Stomach (tissue), 8 donors: ENCODE measurements at regions not wholly inside any gene's neighbourhood (a gene's known extent, or its start where the extent isn't known, plus 50 kb on each side); places are given as distances from the start of the nearest gene placed in this dataset.

Source experiments
- DNase-seq, 2 donors: peaks; one replicate each; pipeline versions ENCODE4 v3.0.0 to v3.0.0-alpha.2; 2013 to 2019
- H3K27ac ChIP-seq, 5 donors: fragments of 200-600 bp in 4 of 5; sonication (generic) in 4 of 5; one replicate each; pipeline ENCODE4 v1.5.1; 2013 to 2019; ENCODE audit warnings: mild to moderate bottlenecking in 1 of 5, moderate library complexity in 1 of 5
- H3K27me3 ChIP-seq, 3 donors: fragments of 200-600 bp; sonication (generic); one replicate each; pipeline ENCODE4 v1.5.1; 2017 to 2019; ENCODE audit warnings: mixed run types in 1 of 3
- H3K36me3 ChIP-seq, 4 donors: fragments of 200-600 bp; sonication (generic); 1 replicate in 3 of 4; 2 replicates in 1 of 4; pipeline ENCODE4 v1.5.1; 2016 to 2019
- H3K4me1 ChIP-seq, 4 donors: fragments of 200-600 bp; sonication (generic); one replicate each; pipeline ENCODE4 v1.5.1; 2016 to 2019
- H3K4me3 ChIP-seq, 4 donors: fragments of 200-600 bp; sonication (generic) in 3 of 4; one replicate each; pipeline ENCODE4 v1.5.1; 2016 to 2019; ENCODE audit warnings: mild to moderate bottlenecking in 1 of 4
- H3K9me3 ChIP-seq, 4 donors: fragments of 200-600 bp; sonication (generic); one replicate each; pipeline ENCODE4 v1.5.1; 2016 to 2019
- EP300 ChIP-seq: sonication (generic); formaldehyde crosslinking; IDR thresholded peaks from one replicate; pipeline ENCODE4 v1.6.1; 2017; ENCODE audit warnings: antibody characterized with exemption
- POLR2A ChIP-seq, 4 donors: fragments of 450-650 bp; IDR thresholded peaks; one replicate each; pipeline ENCODE4 v1.6.1; 2016; ENCODE audit warnings: antibody characterized with exemption in 4 of 4, control low read depth in 2 of 4, mild to moderate bottlenecking in 1 of 4, moderate library complexity in 1 of 4
- POLR2AphosphoS5 ChIP-seq, 3 donors: sonication (generic); formaldehyde crosslinking; IDR thresholded peaks; one replicate each; pipeline ENCODE4 v1.6.1; 2016; ENCODE audit warnings: antibody characterized with exemption in 3 of 3
- WGBS, 5 donors: extraction: QIAGEN DNeasy Blood & Tissue Kit in 3 of 5; methylation state at CpG; one replicate each; pipeline versions ENCODE4 v1.1.5 to v1.1.7; 2013 to 2018; 5-methylcytosine and 5-hydroxymethylcytosine counted together
- intact Hi-C: fragments of 100-400 bp; cut with DNase I; formaldehyde crosslinking; loops from one replicate; pipeline ENCODE4 v1.15.1; 2023; ENCODE audit warnings: low total_unique reads
- TF ChIP-seq, protein P1 (sequence below), 7 experiments: fragments of 450-650 bp in 4 of 7; fragments of 200-600 bp in 3 of 7; sonication (generic) in 3 of 7; IDR thresholded peaks; one replicate each; pipeline ENCODE4 v1.5.1; 2016 to 2019; ENCODE audit warnings: antibody characterized with exemption in 7 of 7, control low read depth in 2 of 7, mild to moderate bottlenecking in 1 of 7
- donor health status: healthy with polysubstance abuse.
- donor health status: Bipolar disorder and iron deficiency.
- donor health status: healthy.

GRCh38 chr10:108562105-108562504, 1361.2 kb downstream of the XPNPEP1 start:
- Histone ChIP-seq H3K9me3 (no peaks in the 10 kb centered on the region), H3K27ac (no peak overlapping the region), H3K36me3 (no peaks in the 10 kb centered on the region), H3K4me1 (peaks cover 0 to 7% (median 0%) of the 10 kb centered on the region in 4 donors), H3K27me3 (no peaks in the 10 kb centered on the region), H3K4me3 (no peak overlapping the region)
- TF ChIP-seq POLR2A (IDR thresholded peaks at IDR 0.05): no peak
- TF ChIP-seq, protein P1, sequence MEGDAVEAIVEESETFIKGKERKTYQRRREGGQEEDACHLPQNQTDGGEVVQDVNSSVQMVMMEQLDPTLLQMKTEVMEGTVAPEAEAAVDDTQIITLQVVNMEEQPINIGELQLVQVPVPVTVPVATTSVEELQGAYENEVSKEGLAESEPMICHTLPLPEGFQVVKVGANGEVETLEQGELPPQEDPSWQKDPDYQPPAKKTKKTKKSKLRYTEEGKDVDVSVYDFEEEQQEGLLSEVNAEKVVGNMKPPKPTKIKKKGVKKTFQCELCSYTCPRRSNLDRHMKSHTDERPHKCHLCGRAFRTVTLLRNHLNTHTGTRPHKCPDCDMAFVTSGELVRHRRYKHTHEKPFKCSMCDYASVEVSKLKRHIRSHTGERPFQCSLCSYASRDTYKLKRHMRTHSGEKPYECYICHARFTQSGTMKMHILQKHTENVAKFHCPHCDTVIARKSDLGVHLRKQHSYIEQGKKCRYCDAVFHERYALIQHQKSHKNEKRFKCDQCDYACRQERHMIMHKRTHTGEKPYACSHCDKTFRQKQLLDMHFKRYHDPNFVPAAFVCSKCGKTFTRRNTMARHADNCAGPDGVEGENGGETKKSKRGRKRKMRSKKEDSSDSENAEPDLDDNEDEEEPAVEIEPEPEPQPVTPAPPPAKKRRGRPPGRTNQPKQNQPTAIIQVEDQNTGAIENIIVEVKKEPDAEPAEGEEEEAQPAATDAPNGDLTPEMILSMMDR (IDR thresholded peaks at IDR 0.05): no peak
- TF ChIP-seq EP300: no peak
- no peak for TF ChIP-seq POLR2AphosphoS5 (IDR thresholded peaks at IDR 0.05)
- intact Hi-C loops: no loop called here
- no peak for DNase-seq

DNA sequence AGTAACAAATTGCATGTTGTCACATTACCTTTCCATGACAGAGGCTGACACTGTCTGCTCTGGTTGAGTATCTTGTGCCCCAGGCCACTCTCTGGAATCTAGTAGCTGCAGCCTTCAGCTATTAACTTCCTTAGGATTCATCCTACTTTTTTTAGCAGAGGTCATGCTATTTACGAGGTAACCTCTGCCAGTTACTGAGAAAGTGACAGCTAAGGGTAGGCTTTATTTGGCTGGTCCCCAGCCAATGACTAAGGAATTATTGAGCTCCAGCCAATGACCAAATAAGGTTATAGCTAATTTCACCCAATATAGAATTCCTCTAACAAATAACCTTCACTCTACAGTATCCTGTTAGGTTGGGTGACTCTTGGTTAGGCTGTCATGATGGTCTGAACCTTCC, 1361.7 kb downstream of the XPNPEP1 start:
- no peaks in the 10 kb centered on the region for H3K36me3 ChIP-seq
- H3K27me3 ChIP-seq: no peaks in the 10 kb centered on the region
- no peak for DNase-seq
- 18 to 59% (median 21%) methylated on average over 1 of the region's 1 CpG for WGBS, 5 donors
- intact Hi-C loops: no loop called here
- TF ChIP-seq, protein P1 (IDR thresholded peaks at IDR 0.05): no peak
- TF ChIP-seq EP300: no peak
- TF ChIP-seq POLR2A (IDR thresholded peaks at IDR 0.05): no peak
- TF ChIP-seq POLR2AphosphoS5 (IDR thresholded peaks at IDR 0.05): no peak
- no peaks in the 10 kb centered on the region for H3K9me3 ChIP-seq
- no peak overlapping the region for H3K4me3 ChIP-seq
- H3K27ac ChIP-seq: no peak overlapping the region
- H3K4me1 ChIP-seq: peaks cover 0 to 7% (median 0%) of the 10 kb centered on the region in 4 donors

DNA sequence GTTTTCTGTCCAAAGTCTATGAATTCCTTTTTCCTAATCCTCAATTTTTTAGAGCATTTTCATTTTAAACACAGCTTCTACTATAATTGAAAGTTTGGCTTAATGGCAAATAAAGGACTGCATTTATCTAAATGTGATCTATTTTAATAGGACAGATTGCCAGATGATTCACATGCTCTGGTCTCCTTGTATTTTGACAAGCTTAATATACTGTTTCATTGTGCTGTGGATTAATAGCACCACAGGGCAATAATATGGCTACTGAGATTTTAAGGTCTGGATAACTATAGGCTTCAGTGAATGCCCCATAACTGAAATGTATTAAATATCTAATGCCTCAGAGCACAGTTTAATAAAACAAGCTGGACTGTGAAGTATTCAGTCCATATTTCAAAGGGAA, 1362.8 kb downstream of the XPNPEP1 start:
- no peak for DNase-seq
- TF ChIP-seq EP300 (no peak), POLR2A (IDR thresholded peaks at IDR 0.05) (no peak)
- TF ChIP-seq, protein P1 (IDR thresholded peaks at IDR 0.05): no peak
- Histone ChIP-seq H3K4me1 (peaks cover 0 to 7% (median 0%) of the 10 kb centered on the region in 4 donors), H3K4me3 (no peak overlapping the region), H3K9me3 (no peaks in the 10 kb centered on the region), H3K36me3 (no peaks in the 10 kb centered on the region), H3K27ac (no peak overlapping the region), H3K27me3 (no peaks in the 10 kb centered on the region)
- intact Hi-C loops: no loop called here

- intact Hi-C loops: no loop called here
- TF ChIP-seq POLR2AphosphoS5 (IDR thresholded peaks at IDR 0.05) (no peak), POLR2A (IDR thresholded peaks at IDR 0.05) (no peak), EP300 (no peak)
- TF ChIP-seq, protein P1 (IDR thresholded peaks at IDR 0.05): no peak
- no peaks in the 10 kb centered on the region for H3K36me3 ChIP-seq
- no peaks in the 10 kb centered on the region for H3K4me1 ChIP-seq
- H3K9me3 ChIP-seq: no peaks in the 10 kb centered on the region
- no peak overlapping the region for H3K4me3 ChIP-seq
- WGBS, 5 donors: 71 to 86% (median 78%) methylated on average over 4 of the region's 4 CpGs
- no peak for DNase-seq
- H3K27ac ChIP-seq: no peak overlapping the region
- no peaks in the 10 kb centered on the region for H3K27me3 ChIP-seq
These were observed 1367.1 kb downstream of the XPNPEP1 start for GRCh38 chr10:108556186-108556585.
